GM18520 (cell line): ENCODE measurements at regions not wholly inside any gene's neighbourhood (a gene's known extent, or its start where the extent isn't known, plus 50 kb on each side); places are given as distances from the start of the nearest gene placed in this dataset.
"Not testable (repeated sequence)": the region's sequence is repeated elsewhere in the genome, so short reads cannot be mapped to it uniquely, and the experiment has no call there.

Experiments used
- ATAC-seq: cut with Tn5 transposase; IDR thresholded peaks from one replicate; pipeline ENCODE4 v1.9.1; 2021; ENCODE audit not compliant: unreplicated experiment

GRCh38 chr2:13495051-13495450, 778.3 kb downstream of the TRIB2 start:
- ATAC-seq: no peak

GRCh38 chr2:13504808-13505207, 788.1 kb downstream of the TRIB2 start:
- ATAC-seq: peak; percentile 53

GRCh38 chr2:13508671-13509070, 791.9 kb downstream of the TRIB2 start:
- ATAC-seq: no peak

- ATAC-seq: no peak
Observed at GRCh38 chr2:13515254-13515653, 798.5 kb downstream of the TRIB2 start.

GRCh38 chr2:13522096-13522495, 805.4 kb downstream of the TRIB2 start:
- ATAC-seq: no peak

GRCh38 chr2:13522917-13523821, 806.4 kb downstream of the TRIB2 start:
- ATAC-seq: peak; percentile 83

- no peak for ATAC-seq
Observed at GRCh38 chr2:13524492-13524891, 807.8 kb downstream of the TRIB2 start.

GRCh38 chr2:13531735-13532410, 815.1 kb downstream of the TRIB2 start:
- not testable (repeated sequence) for ATAC-seq

GRCh38 chr2:13532781-13533523, 816.2 kb downstream of the TRIB2 start:
- ATAC-seq: not testable (repeated sequence)

- ATAC-seq: no peak
Observed at GRCh38 chr2:13533524-13533922, 816.8 kb downstream of the TRIB2 start.

GRCh38 chr2:13536941-13537340, 820.2 kb downstream of the TRIB2 start:
- no peak for ATAC-seq

- ATAC-seq: no peak
Observed at GRCh38 chr2:13537771-13538349, 821.1 kb downstream of the TRIB2 start.

GRCh38 chr2:13539296-13539695, 822.6 kb downstream of the TRIB2 start:
- no peak for ATAC-seq

GRCh38 chr2:13542061-13542460, 825.3 kb downstream of the TRIB2 start:
- no peak for ATAC-seq

GRCh38 chr2:13542642-13543041, 825.9 kb downstream of the TRIB2 start:
- no peak for ATAC-seq

- ATAC-seq: peak; percentile 66
Observed at GRCh38 chr2:13543550-13543949, 826.8 kb downstream of the TRIB2 start.

- ATAC-seq: peak; percentile 44
Observed at GRCh38 chr2:13545320-13545719, 828.6 kb downstream of the TRIB2 start.

GRCh38 chr2:13546131-13546530, 829.4 kb downstream of the TRIB2 start:
- ATAC-seq: no peak

GRCh38 chr2:13550285-13551231, 833.8 kb downstream of the TRIB2 start:
- no peak for ATAC-seq

- ATAC-seq: peak; percentile 71
Observed at GRCh38 chr2:13558368-13558767, 841.6 kb downstream of the TRIB2 start.
